ENCODE measurements at regions not wholly inside any gene's neighbourhood (a gene's known extent, or its start where the extent isn't known, plus 50 kb on each side); places are given as distances from the start of the nearest gene placed in this dataset.

- DNase-seq (ENCODE audit: low spot score in 2 of 2), result no peak
- H3K27me3 ChIP-seq, result no peaks in the 10 kb centered on the region
- 75% methylated on average over 1 of the region's 1 CpG for WGBS
- H3K36me3 ChIP-seq, result no peaks in the 10 kb centered on the region
- no peak for TF ChIP-seq EP300 (IDR thresholded peaks at IDR 0.05)
- H3K27ac ChIP-seq, result no peak overlapping the region
- no peak overlapping the region for H3K4me3 ChIP-seq
- peaks cover 5% of the 10 kb centered on the region for H3K4me1 ChIP-seq
- no peaks in the 10 kb centered on the region for H3K9me3 ChIP-seq
Measured at GRCh38 chr5:158147227-158147626, 288.3 kb upstream of the CLINT1 start.

GRCh38 chr5:158145827-158146226 lies 286.9 kb upstream of the CLINT1 start:
- H3K27me3 ChIP-seq, result no peaks in the 10 kb centered on the region
- no peaks in the 10 kb centered on the region for H3K9me3 ChIP-seq
- no peak for TF ChIP-seq POLR2AphosphoS5 (IDR thresholded peaks at IDR 0.05)
- TF ChIP-seq POLR2A (IDR thresholded peaks at IDR 0.05), result no peak
- TF ChIP-seq CTCF (IDR thresholded peaks at IDR 0.05), result no peak
- TF ChIP-seq EP300 (IDR thresholded peaks at IDR 0.05), result no peak
- no peak overlapping the region for H3K4me3 ChIP-seq
- 89% methylated on average over 4 of the region's 4 CpGs for WGBS
- no peak for DNase-seq (ENCODE audit: low spot score in 2 of 2)
- H3K36me3 ChIP-seq, result no peaks in the 10 kb centered on the region
- H3K27ac ChIP-seq, result no peak overlapping the region
- H3K4me1 ChIP-seq, result peaks cover 5% of the 10 kb centered on the region

- H3K4me3 ChIP-seq, result no peak overlapping the region
- H3K27me3 ChIP-seq, result no peaks in the 10 kb centered on the region
- TF ChIP-seq POLR2A (IDR thresholded peaks at IDR 0.05), result no peak
- no peak for TF ChIP-seq EP300 (IDR thresholded peaks at IDR 0.05)
- no peak overlapping the region for H3K27ac ChIP-seq
- peaks cover 5% of the 10 kb centered on the region for H3K4me1 ChIP-seq
- DNase-seq (ENCODE audit: low spot score in 2 of 2), result no peak
- WGBS, result 60% methylated on average over 3 of the region's 3 CpGs
- H3K9me3 ChIP-seq, result no peaks in the 10 kb centered on the region
- no peaks in the 10 kb centered on the region for H3K36me3 ChIP-seq
Measured at GRCh38 chr5:158143081-158143480, 284.1 kb upstream of the CLINT1 start.

GRCh38 chr5:158142156-158142555 lies 283.2 kb upstream of the CLINT1 start:
- 69% methylated on average over 3 of the region's 3 CpGs for WGBS
- no peak for DNase-seq (ENCODE audit: low spot score in 2 of 2)
- no peak for TF ChIP-seq POLR2AphosphoS5 (IDR thresholded peaks at IDR 0.05)

GRCh38 chr5:158140120-158140731 lies 281.3 kb upstream of the CLINT1 start:
- WGBS, result 71% methylated on average over 4 of the region's 4 CpGs
- Histone ChIP-seq H3K9me3 (no peaks in the 10 kb centered on the region), H3K4me3 (no peak overlapping the region), H3K4me1 (no peaks in the 10 kb centered on the region), H3K36me3 (no peaks in the 10 kb centered on the region), H3K27ac (no peak overlapping the region), H3K27me3 (no peaks in the 10 kb centered on the region)
- TF ChIP-seq EP300 (IDR thresholded peaks at IDR 0.05), result no peak
- no peak for TF ChIP-seq CTCF (IDR thresholded peaks at IDR 0.05)
- TF ChIP-seq POLR2A (IDR thresholded peaks at IDR 0.05), result no peak
- no peak for TF ChIP-seq POLR2AphosphoS5 (IDR thresholded peaks at IDR 0.05)
- no peak for DNase-seq (ENCODE audit: low spot score in 2 of 2)

More at GRCh38 chr5:158142156-158142555, 283.2 kb upstream of the CLINT1 start:
- Histone ChIP-seq H3K9me3 (no peaks in the 10 kb centered on the region), H3K4me3 (no peak overlapping the region), H3K27me3 (no peaks in the 10 kb centered on the region), H3K27ac (no peak overlapping the region), H3K4me1 (peaks cover 5% of the 10 kb centered on the region), H3K36me3 (no peaks in the 10 kb centered on the region)

- H3K27ac ChIP-seq, result no peak overlapping the region
- WGBS, result 74% methylated on average over 4 of the region's 4 CpGs
- H3K4me3 ChIP-seq, result no peak overlapping the region
- no peak for TF ChIP-seq CTCF (IDR thresholded peaks at IDR 0.05)
- no peak for TF ChIP-seq POLR2A (IDR thresholded peaks at IDR 0.05)
- no peak for TF ChIP-seq EP300 (IDR thresholded peaks at IDR 0.05)
- no peak for TF ChIP-seq POLR2AphosphoS5 (IDR thresholded peaks at IDR 0.05)
- no peaks in the 10 kb centered on the region for H3K27me3 ChIP-seq
- H3K4me1 ChIP-seq, result no peaks in the 10 kb centered on the region
- DNase-seq (ENCODE audit: low spot score in 2 of 2), result no peak
- no peaks in the 10 kb centered on the region for H3K9me3 ChIP-seq
- no peaks in the 10 kb centered on the region for H3K36me3 ChIP-seq
Measured at GRCh38 chr5:158139161-158139560, 280.2 kb upstream of the CLINT1 start.

- no peaks in the 10 kb centered on the region for H3K36me3 ChIP-seq
- TF ChIP-seq EP300 (IDR thresholded peaks at IDR 0.05), result no peak
- TF ChIP-seq CTCF (IDR thresholded peaks at IDR 0.05), result no peak
- no peak for TF ChIP-seq POLR2A (IDR thresholded peaks at IDR 0.05)
- TF ChIP-seq POLR2AphosphoS5 (IDR thresholded peaks at IDR 0.05), result no peak
- no peak overlapping the region for H3K4me3 ChIP-seq
- H3K27me3 ChIP-seq, result no peaks in the 10 kb centered on the region
- no peak overlapping the region for H3K27ac ChIP-seq
- WGBS, result 57% methylated on average over 3 of the region's 4 CpGs
- no peak for DNase-seq (ENCODE audit: low spot score in 2 of 2)
- no peaks in the 10 kb centered on the region for H3K9me3 ChIP-seq
- H3K4me1 ChIP-seq, result no peaks in the 10 kb centered on the region
Measured at GRCh38 chr5:158135682-158136179, 276.8 kb upstream of the CLINT1 start.
